HuH-7.5 (cell line): ENCODE measurements at regions not wholly inside any gene's neighbourhood (a gene's known extent, or its start where the extent isn't known, plus 50 kb on each side); places are given as distances from the start of the nearest gene placed in this dataset.

Experiments used
- DNase-seq: peaks from one replicate; pipeline ENCODE4 v3.0.0; 2011; ENCODE audit warnings: low spot score

- no peak for DNase-seq
Measured at GRCh38 chr2:47265158-47265557, 88.8 kb upstream of the CALM2 start.

GRCh38 chr2:47264686-47265085 is 88.4 kb upstream of the CALM2 start:
- DNase-seq = no peak

GRCh38 chr2:47264143-47264542 is 87.8 kb upstream of the CALM2 start:
- no peak for DNase-seq

GRCh38 chr2:47262657-47263056 is 86.3 kb upstream of the CALM2 start:
- DNase-seq = no peak

GRCh38 chr2:47260971-47261370 is 84.7 kb upstream of the CALM2 start:
- no peak for DNase-seq

- DNase-seq = no peak
Measured at GRCh38 chr2:47259829-47260228, 83.5 kb upstream of the CALM2 start.

- no peak for DNase-seq
Measured at GRCh38 chr2:47257946-47258348, 81.6 kb upstream of the CALM2 start.

- DNase-seq = no peak
Measured at GRCh38 chr2:47256416-47257087, 80.2 kb upstream of the CALM2 start.

GRCh38 chr2:47255794-47256193 is 79.5 kb upstream of the CALM2 start:
- DNase-seq = no peak

- no peak for DNase-seq
Measured at GRCh38 chr2:47254464-47254863, 78.2 kb upstream of the CALM2 start.

GRCh38 chr2:47253447-47253846 is 77.1 kb upstream of the CALM2 start:
- no peak for DNase-seq

GRCh38 chr2:47251404-47251675 is 75.0 kb upstream of the CALM2 start:
- DNase-seq = no peak

- DNase-seq = no peak
Measured at GRCh38 chr2:47250586-47251403, 74.5 kb upstream of the CALM2 start.

GRCh38 chr2:47249931-47250330 is 73.6 kb upstream of the CALM2 start:
- DNase-seq = no peak

- DNase-seq = no peak
Measured at GRCh38 chr2:47249157-47249900, 73.0 kb upstream of the CALM2 start.

GRCh38 chr2:47243596-47244323 is 67.4 kb upstream of the CALM2 start:
- DNase-seq = no peak

- no peak for DNase-seq
Measured at GRCh38 chr2:47241715-47242114, 65.4 kb upstream of the CALM2 start.

GRCh38 chr2:47239119-47239969 is 63.0 kb upstream of the CALM2 start:
- no peak for DNase-seq

GRCh38 chr2:47238638-47239037 is 62.3 kb upstream of the CALM2 start:
- no peak for DNase-seq

GRCh38 chr2:47237375-47238334 is 61.3 kb upstream of the CALM2 start:
- DNase-seq = no peak
